ENCODE measurements at regions not wholly inside any gene's neighbourhood (a gene's known extent, or its start where the extent isn't known, plus 50 kb on each side); places are given as distances from the start of the nearest gene placed in this dataset.

DNA sequence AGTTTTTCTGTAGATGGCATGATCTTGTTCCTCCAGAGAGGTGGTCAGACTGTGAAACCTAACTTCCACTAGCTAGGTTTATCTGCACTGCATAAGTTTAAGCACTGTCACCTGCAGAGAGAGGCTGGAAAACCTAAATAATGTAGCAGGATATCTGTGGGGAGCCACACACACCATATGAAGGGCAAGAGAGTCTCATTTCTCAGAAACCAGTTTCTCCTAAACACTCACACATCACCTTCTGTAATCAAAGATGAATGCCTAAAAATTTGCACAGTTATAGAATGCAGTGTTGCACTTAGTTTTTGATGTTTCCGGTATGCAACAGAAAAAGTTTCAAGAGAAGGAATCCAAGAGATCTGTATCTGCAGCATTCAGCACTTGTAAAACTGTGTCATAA lies 654.6 kb downstream of the ADGRL2 start:
- H3K4me1 ChIP-seq (ENCODE audit: low read depth): no peaks in the 10 kb centered on the region
- no peak overlapping the region for H3K27ac ChIP-seq
- H3K4me3 ChIP-seq: no peak overlapping the region
- H3K36me3 ChIP-seq: no peaks in the 10 kb centered on the region
- no peaks in the 10 kb centered on the region for H3K9me3 ChIP-seq (ENCODE audit: low read depth)
- TF ChIP-seq, protein P1, sequence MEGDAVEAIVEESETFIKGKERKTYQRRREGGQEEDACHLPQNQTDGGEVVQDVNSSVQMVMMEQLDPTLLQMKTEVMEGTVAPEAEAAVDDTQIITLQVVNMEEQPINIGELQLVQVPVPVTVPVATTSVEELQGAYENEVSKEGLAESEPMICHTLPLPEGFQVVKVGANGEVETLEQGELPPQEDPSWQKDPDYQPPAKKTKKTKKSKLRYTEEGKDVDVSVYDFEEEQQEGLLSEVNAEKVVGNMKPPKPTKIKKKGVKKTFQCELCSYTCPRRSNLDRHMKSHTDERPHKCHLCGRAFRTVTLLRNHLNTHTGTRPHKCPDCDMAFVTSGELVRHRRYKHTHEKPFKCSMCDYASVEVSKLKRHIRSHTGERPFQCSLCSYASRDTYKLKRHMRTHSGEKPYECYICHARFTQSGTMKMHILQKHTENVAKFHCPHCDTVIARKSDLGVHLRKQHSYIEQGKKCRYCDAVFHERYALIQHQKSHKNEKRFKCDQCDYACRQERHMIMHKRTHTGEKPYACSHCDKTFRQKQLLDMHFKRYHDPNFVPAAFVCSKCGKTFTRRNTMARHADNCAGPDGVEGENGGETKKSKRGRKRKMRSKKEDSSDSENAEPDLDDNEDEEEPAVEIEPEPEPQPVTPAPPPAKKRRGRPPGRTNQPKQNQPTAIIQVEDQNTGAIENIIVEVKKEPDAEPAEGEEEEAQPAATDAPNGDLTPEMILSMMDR (IDR thresholded peaks at IDR 0.05; ENCODE audit: low read depth, low read length): no peak
- DNase-seq (ENCODE audit: low read depth in 1 of 2, low spot score in 1 of 2): no peak
- H3K27me3 ChIP-seq: no peaks in the 10 kb centered on the region

DNA sequence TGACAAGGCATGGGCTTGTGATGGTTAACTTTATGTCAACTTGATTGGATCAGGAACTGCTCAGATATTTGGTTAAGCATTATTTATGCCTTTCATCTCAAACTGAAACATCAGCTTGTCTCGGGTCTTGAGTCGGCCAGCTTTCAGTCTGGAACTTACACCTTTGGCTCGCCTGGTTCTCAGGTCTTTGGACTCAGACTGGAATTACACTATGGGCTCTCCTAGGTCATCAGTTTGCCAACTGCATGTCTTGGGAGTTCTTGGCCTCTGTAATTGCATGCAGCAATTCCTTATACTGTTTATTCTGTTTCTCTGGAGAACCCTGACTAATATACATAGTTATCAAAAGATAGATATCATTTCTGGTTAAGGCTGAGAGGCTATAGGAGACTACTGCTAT lies 653.7 kb downstream of the ADGRL2 start:
- H3K27me3 ChIP-seq: no peaks in the 10 kb centered on the region
- H3K4me3 ChIP-seq: no peak overlapping the region
- no peaks in the 10 kb centered on the region for H3K4me1 ChIP-seq (ENCODE audit: low read depth)
- TF ChIP-seq, protein P1 (IDR thresholded peaks at IDR 0.05; ENCODE audit: low read depth, low read length): no peak
- H3K27ac ChIP-seq: no peak overlapping the region
- no peaks in the 10 kb centered on the region for H3K36me3 ChIP-seq
- DNase-seq (ENCODE audit: low read depth in 1 of 2, low spot score in 1 of 2): no peak
- H3K9me3 ChIP-seq (ENCODE audit: low read depth): no peaks in the 10 kb centered on the region

DNA sequence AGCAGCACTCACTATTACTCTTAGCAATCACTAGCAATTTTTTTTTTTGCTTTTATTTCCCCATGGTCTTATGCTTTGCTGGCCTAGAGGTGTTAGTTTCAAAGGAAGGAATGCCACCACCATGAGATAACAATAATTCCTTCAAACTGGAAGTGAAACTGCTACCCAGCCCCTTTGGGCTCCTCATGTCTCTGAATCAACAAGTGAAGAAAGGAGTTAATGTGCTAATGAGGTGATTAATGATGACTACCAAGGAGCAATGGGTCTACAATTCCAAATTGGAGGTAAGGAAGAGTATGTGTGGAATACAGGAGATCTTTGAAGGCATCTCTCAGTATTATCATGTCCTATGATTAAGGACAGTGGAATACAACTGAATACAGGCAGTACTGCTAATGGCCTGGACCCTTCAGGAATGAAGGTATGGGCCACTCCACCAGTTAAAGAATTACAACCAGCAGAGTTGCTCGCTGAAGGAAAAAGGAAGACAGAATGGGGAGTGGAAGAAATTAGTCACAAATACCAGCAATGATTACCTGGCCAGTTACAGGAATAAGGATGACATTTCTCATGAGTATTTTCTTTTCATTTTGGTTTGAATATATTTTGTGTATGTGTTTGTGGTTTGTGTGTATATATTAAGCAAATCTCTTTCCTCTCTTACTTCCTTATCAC lies 652.9 kb downstream of the ADGRL2 start:
- no peak for DNase-seq (ENCODE audit: low read depth in 1 of 2, low spot score in 1 of 2)
- H3K9me3 ChIP-seq (ENCODE audit: low read depth): no peaks in the 10 kb centered on the region

DNA sequence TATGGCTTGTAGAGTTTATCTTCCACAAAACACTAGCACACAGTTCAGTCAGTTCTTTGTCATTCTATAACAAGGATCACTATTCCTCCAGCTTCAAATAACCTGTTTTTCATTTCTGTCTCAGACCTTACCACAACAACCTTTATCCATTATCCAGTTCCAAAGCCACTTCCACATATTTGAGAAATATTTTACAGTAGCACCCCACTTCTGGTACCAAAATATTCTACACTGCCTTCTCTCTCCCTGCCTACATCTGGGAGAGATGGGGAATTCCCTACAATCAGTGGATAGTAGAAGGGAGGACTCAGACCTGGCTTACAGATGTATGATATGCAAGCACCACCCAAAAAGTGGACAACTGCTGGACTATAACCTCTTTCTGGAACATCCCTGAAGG lies 651.4 kb downstream of the ADGRL2 start:
- Histone ChIP-seq H3K4me1 (ENCODE audit: low read depth) (no peaks in the 10 kb centered on the region), H3K27ac (no peak overlapping the region), H3K9me3 (ENCODE audit: low read depth) (no peaks in the 10 kb centered on the region), H3K27me3 (no peaks in the 10 kb centered on the region), H3K36me3 (no peaks in the 10 kb centered on the region), H3K4me3 (no peak overlapping the region)
- TF ChIP-seq, protein P1 (IDR thresholded peaks at IDR 0.05; ENCODE audit: low read depth, low read length): no peak
- DNase-seq (ENCODE audit: low read depth in 1 of 2, low spot score in 1 of 2): no peak

More for the DNA sequence above, 652.9 kb downstream of the ADGRL2 start:
- TF ChIP-seq, protein P1 (IDR thresholded peaks at IDR 0.05; ENCODE audit: low read depth, low read length): no peak
- Histone ChIP-seq H3K4me1 (ENCODE audit: low read depth) (no peaks in the 10 kb centered on the region), H3K27ac (no peak overlapping the region), H3K27me3 (no peaks in the 10 kb centered on the region), H3K4me3 (no peak overlapping the region), H3K36me3 (no peaks in the 10 kb centered on the region)

DNA sequence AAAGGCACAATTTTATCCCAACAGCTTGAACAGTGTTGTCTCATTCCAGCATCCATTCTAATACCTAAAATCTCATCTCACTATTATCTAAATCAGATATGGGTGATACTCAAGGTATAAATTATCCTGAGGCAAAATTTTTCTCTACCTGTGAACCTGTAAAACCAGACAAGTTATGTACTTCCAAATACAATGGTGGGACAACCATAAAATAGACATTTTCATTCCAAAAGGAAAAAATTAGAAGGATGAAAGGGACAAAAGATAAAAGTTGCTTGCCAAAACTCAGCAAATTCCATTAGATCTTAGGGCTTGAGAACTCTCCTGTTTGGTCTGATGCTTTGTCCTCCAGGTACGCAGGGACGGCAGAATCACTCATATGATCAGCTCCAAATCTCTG lies 650.5 kb downstream of the ADGRL2 start:
- Histone ChIP-seq H3K27ac (no peak overlapping the region), H3K4me1 (ENCODE audit: low read depth) (no peaks in the 10 kb centered on the region), H3K9me3 (ENCODE audit: low read depth) (no peaks in the 10 kb centered on the region), H3K4me3 (no peak overlapping the region), H3K36me3 (no peaks in the 10 kb centered on the region), H3K27me3 (no peaks in the 10 kb centered on the region)
- no peak for DNase-seq (ENCODE audit: low read depth in 1 of 2, low spot score in 1 of 2)
- TF ChIP-seq, protein P1 (IDR thresholded peaks at IDR 0.05; ENCODE audit: low read depth, low read length): no peak
